ENCODE measurements at regions not wholly inside any gene's neighbourhood (a gene's known extent, or its start where the extent isn't known, plus 50 kb on each side); places are given as distances from the start of the nearest gene placed in this dataset.

GRCh38 chr4:37000281-37000680, 244.3 kb upstream of the NWD2 start:
- no peak for TF ChIP-seq CTCF (IDR thresholded peaks at IDR 0.05; ENCODE audit: extremely low read depth in 1 of 2, insufficient read depth in 1 of 2, low read depth in 1 of 2, low read length in 2 of 2)
- no peak for TF ChIP-seq POLR2AphosphoS5 (IDR thresholded peaks at IDR 0.05; ENCODE audit: insufficient read depth, low read depth, low read length)
- TF ChIP-seq POLR2A (IDR thresholded peaks at IDR 0.05; ENCODE audit: low read depth, low read length): no peak
- TF ChIP-seq MYC (IDR thresholded peaks at IDR 0.05; ENCODE audit: low read depth, low read length): no peak
- no peak for TF ChIP-seq GATA2 (IDR thresholded peaks at IDR 0.05; ENCODE audit: insufficient read depth, insufficient read length, low read depth, low read length)
- TF ChIP-seq MAX (IDR thresholded peaks at IDR 0.05; ENCODE audit: insufficient read depth, insufficient read length): no peak
- no peak for TF ChIP-seq JUN (IDR thresholded peaks at IDR 0.05; ENCODE audit: borderline replicate concordance, insufficient read depth, insufficient read length, low read depth)
- no peak for TF ChIP-seq EZH2 (IDR thresholded peaks at IDR 0.05; ENCODE audit: borderline replicate concordance, low read depth, low read length, severe bottlenecking)
